SIG-M5 treated with dmso at 0.1 percent for 504 hours (cell line): ENCODE measurements at regions not wholly inside any gene's neighbourhood (a gene's known extent, or its start where the extent isn't known, plus 50 kb on each side); places are given as distances from the start of the nearest gene placed in this dataset.

ENCODE experiments used
- DNase-seq: peaks from one replicate; lab custom pipeline; 2025; ENCODE audit not compliant: unreplicated experiment; lab: John Stamatoyannopoulos, UW

DNA sequence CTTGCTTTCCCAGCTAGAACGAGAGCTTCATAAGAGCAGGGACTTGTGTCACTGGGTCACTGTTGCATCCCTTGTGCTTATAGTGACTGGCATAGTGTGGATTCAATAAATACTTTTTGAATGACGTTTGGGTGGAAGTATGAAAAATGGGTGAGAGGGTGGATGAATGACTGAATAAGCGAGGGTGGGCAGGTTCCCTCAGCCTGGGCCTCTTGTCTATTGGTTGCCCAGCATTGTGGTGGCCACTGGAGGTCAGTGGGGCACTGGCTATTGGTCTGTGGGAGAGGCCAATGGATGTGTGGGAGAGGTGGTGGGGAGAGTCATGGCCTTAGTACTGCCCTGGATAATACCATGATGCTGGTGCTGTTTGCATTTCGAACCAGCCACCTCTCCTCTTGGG lies 93.8 kb upstream of the SKOR2 start:
- no peak for DNase-seq

DNA sequence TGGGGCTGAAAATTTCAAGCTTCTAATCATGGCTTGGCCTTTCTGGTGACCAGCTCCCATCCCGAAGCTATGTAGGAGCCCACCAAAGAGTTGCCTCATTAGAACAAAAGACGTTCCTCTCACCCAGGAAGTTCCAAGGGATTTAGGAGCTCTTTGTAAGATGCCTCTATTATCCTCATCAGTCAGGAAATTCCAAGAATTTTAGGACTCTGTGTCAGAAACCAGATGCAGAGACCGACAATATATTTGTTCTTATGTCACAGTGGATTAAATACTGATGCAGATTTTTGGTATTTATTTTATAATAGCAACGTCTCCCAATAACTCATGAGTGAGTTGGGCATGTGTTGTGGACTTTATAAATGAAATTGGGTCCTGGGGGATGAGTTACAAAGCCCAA lies 91.8 kb upstream of the SKOR2 start:
- DNase-seq = no peak

DNA sequence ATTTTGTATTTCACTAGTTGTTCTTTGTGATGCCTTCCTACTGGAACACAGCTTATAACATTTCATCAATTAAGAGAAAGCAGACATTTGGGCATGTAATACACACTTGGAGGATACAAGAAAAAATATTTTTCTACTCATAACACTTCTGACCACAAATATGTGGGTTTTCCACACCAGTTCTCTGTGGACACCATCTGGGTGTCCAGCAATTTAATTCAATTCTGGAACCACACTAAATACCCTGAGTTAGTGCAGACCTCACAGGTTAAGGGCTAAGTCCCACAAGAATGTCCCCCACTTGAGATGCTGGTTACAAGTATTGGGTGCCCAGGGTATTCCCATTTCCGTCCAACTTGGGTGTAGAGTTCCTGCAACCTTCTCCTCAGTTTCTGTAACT lies 91.1 kb upstream of the SKOR2 start:
- DNase-seq = no peak

DNA sequence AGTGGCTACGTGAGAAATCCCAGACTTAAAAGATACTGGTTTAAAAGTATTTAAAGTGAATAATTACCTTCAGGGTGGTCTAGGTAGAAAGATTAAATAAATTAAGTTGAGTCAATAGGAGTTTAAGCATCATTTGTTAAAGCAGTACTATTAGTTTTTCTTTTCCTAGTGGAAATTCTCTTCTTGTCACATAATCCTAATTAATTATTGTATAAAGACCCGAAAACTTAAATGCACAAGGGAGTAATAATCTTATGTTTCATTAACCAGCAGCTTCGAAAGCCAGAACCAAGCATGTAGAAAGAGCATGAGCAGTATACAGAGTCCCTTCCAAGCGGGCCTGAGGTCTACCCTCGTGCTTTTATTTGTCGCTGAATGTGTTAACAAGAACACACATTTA lies 90.2 kb upstream of the SKOR2 start:
- no peak for DNase-seq

DNA sequence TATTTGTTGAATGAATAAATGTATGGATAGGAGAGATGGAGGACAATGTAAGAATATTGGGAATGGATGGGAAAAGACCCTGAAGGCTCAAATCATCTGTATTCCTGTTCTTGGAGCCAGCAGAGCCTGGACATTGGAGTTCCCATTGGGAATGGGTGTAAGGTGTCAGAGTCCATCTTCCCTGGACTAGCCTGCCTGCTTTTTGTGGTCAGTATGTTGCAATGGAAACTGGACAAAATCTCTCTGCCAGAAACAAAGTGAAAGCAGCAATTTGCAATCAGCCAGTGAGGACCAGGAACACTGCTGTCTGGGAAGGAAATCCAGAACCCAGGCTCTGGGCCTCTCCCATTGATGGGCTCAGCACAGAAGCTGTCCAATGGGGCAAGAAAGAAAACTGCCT lies 83.5 kb upstream of the SKOR2 start:
- DNase-seq = no peak

DNA sequence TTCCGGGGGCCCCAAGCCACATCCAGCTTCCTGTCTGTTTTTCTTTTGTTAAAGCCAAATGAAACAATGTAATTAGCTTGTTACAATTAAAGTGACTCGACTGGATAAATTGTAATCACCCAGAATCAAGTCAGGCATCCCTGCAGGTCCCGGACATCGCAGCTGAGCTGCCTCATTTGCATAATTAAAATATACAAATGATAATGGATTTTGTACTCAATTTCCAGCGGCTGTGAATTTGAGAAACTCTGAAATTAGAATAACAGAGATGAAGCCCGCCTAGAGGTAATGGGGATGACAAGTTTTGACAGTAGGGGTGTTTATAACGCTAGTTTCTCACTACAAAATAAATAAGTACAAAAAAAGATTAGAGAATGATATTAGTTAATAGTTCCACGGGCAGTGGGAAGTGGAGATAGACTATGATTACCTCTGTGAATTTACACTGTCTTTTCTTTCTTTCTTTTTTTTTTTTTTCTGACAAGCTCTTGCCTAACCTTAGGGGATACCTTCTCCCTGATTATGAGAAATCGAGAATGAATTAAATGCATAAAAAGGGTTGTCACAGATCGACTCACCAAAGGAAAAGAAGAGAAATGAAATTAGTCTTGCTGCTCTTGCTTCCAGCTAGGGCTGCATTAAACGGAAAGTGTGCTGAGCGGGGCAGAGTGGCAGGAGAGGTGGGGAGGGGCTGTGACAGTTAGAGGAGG lies 82.6 kb upstream of the SKOR2 start:
- DNase-seq = no peak

DNA sequence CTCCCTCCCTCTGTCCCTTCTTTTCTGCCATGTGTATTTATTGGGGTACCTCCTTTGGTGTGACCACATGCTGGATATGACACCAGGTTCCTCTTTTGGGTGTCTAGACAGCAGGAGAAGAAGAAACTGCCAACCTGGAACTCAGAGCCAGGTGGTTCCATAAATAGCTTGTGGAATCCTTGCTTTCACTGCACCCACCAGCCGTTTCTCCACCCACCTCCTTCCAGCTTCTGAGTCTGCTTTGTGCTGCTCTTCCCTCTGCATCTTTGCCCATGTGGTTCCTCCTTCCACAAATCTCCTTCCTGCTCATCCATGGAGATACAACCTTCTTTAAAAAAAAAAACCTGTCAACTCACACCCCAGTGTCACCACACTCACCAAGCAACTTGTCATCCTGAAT lies 80.2 kb upstream of the SKOR2 start:
- no peak for DNase-seq

DNA sequence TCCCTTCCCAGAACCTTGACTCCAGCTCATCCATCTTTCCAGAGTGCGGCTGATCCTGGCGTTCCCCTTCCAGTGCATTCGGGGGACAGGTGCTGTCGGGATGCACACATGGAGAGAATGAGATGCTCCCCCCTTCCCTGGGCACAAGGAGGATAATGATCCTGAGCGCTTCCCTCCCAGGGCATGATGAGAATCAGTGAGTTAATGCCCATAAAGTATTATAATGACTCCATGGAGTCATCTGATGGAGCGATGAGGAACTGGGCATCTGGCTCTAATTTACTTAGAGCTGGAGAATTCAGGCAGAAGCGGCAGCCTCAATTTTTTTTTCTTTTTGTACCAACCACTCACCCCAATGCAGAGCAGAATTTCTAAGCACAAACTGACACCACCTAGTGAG lies 79.6 kb upstream of the SKOR2 start:
- no peak for DNase-seq

DNA sequence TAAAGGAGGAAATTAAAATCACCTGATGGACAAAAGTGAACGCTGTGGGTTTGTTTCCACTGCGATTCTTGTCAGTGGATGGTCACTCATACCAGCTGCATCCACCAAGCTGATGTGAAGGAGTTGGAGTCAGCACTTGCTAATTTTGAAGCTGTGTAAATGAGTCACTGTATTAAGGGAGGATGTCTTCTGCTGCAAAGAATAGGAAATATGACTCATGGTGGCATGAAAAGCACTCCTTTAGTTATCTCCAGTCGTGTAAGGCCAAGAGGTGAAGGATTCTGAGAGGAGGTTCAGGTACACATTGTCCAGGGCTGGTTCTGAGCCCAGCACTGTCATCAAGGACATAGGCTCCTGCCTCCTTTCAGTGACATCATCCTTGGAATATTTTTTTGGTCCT lies 71.7 kb upstream of the SKOR2 start:
- no peak for DNase-seq

DNA sequence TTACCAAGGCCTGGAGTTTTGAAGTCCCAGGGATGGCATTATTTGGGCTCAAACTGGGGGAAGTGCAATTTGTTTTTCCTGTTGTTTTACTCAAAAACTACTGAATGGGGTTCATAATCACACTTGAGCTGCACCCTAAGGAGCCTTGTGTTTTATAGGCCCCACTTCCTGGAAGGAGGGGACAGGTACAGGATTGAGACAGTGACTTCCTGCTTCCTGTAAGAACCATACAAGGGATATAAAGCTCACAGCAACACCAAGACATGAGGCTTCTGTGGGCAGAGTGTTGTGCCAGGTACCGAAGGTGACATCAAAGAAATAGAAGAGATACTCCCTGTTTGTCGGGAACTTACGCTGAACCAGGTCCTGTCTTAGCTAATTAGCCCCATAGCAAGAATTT lies 70.4 kb upstream of the SKOR2 start:
- DNase-seq = no peak

DNA sequence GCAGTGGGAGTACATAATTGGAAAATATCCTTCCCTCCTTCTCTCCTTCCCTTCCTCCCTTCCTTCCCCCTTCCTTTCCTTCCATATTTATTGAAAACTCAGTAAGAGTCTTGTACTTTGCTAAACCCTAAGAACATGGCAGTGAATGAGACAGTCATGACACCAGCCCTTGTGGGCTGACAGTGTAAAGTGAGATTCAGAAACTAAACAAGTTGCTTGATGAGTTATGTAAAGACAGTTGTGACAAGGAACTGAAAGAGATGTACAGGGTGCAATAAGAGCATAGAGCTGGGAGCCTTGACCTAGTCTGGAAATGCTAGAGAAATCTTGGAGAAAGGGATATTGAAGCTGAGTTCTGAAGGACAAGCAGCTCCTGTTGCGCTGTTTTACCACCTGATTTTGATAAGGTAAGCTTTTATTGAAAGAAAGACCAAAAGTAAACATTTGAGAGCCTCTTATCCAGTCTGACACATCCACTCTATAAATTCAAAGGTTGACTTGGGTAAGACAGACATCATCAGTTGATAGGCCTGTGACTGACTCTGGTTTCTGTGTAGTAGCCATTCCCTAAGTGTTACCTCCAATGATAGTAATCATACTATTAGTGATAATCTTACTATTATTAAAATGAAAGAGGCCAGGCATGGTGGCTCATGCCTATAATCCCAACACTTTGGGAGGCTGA lies 66.5 kb upstream of the SKOR2 start:
- DNase-seq = no peak

DNA sequence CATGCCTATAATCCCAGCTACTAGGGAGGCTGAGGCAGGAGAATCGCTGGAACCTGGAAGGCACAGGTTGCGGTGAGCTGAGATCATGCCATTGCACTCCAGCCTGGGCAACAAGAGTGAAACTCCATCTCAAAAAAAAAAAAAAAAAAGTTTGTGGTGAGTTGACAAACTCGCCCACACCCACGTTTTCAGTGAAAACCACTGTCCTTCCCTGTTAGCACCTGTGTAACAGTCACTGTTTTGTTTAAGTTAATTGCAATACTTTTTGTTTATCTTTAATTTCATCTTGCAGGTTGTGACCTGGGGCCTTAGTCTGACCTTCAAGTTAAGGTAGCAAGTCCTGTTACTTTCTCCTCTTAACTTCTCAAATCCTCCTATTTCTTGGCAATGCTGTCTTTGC lies 65.5 kb upstream of the SKOR2 start:
- DNase-seq = no peak

DNA sequence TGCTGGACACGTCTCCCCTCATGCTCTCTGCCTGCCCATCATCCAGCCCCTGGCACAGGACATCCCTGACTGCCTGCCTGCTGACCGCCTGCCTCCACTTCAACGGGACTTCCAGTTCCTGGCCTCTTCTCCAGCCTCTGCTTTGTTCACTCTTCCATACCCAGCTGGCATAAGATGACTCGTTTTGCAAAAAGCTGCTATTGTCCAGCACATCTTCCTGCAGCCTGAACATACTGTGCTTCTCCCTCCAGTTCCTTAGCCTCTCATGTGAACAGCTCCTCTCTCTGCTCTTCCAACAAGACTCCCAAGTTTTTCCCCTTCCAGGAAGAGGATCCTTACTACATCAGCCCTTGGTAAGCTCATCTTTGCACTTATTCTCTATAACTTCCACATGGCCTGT lies 62.4 kb upstream of the SKOR2 start:
- no peak for DNase-seq

DNA sequence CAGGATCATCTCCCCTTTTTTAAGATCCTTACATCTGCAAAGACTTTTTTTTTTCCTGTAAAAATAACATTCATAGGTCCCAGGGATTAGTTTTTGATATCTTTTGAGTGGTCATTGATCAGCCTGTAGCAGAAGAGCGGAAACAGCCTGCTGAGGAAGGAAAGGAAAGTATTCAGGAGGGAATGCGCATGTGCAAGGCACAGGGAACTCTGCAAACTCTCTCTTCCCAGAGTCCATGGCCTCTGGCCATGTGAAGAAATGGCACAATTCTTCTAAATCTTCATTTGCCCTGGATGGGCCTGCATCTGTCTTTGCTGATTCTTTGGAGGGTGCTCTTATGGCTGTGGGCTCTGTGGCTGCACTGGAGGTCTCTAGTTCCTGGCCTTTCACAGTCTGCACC lies 60.1 kb upstream of the SKOR2 start:
- DNase-seq = no peak
